Panc1 (cell line): ENCODE measurements at regions not wholly inside any gene's neighbourhood (a gene's known extent, or its start where the extent isn't known, plus 50 kb on each side); places are given as distances from the start of the nearest gene placed in this dataset.

Experiments used
- ATAC-seq: fragments of 200-7000 bp; cut with Tn5 transposase; 2 replicates; pipeline ENCODE4 v1.9.1; 2020; ENCODE audit warnings: mild to moderate bottlenecking, moderate library complexity
- BruUV-seq: library from RNA; stranded (reverse); fragments of 400-500 nt; replicated peaks from 2 replicates; lab custom pipeline; 2021; lab: Mats Ljungman, UMichigan
- CTCF ChIA-PET: fragments of 300-600 bp; sonication (Branson Sonifier 250); formaldehyde crosslinking; loops from one replicate; lab custom pipeline; 2022; ENCODE audit warnings: antibody characterized with exemption; lab: Charles Lee
- POLR2A ChIA-PET: fragments of 300-600 bp; sonication (Branson Sonifier 250); formaldehyde crosslinking; loops from one replicate; lab custom pipeline; 2022; ENCODE audit warnings: antibody characterized with exemption; lab: Charles Lee
- DNase-seq: peaks from one replicate; pipeline ENCODE4 v3.0.0-alpha.2; 2010; ENCODE audit warnings: low read depth, low spot score
- H3K27ac ChIP-seq: 2 replicates; pipeline ENCODE4 v1.5.1; 2011; ENCODE audit warnings: mild to moderate bottlenecking, low read length, inconsistent platforms
- H3K27me3 ChIP-seq: fragments of 200-500 bp; sonication (Bioruptor generic); 2 replicates; pipeline ENCODE4 v1.6.0; 2014; ENCODE audit warnings: low read length, inconsistent platforms; ENCODE audit not compliant: control insufficient read depth, insufficient read depth
- H3K36me3 ChIP-seq: fragments of 200-500 bp; sonication (Bioruptor generic); 2 replicates; pipeline ENCODE4 v1.5.1; 2014; ENCODE audit warnings: inconsistent platforms, mild to moderate bottlenecking, low read length, moderate library complexity; ENCODE audit not compliant: control insufficient read depth, insufficient read depth
- H3K4me1 ChIP-seq: 2 replicates; pipeline ENCODE4 v1.5.1; 2011; ENCODE audit warnings: inconsistent platforms, mild to moderate bottlenecking, low read length, moderate library complexity; ENCODE audit not compliant: control insufficient read depth, insufficient read depth
- H3K4me3 ChIP-seq, 2 experiments: 2 replicates each; pipeline ENCODE4 v1.5.1; 2011 to 2012; ENCODE audit warnings: low read depth in 2 of 2, low read length in 2 of 2, mild to moderate bottlenecking in 2 of 2, inconsistent platforms in 1 of 2, moderate library complexity in 1 of 2
- H3K9me3 ChIP-seq: fragments of 200-500 bp; sonication (Bioruptor generic); 2 replicates; pipeline ENCODE4 v1.5.1; 2014; ENCODE audit warnings: low read depth, mild to moderate bottlenecking, inconsistent platforms, low read length, moderate library complexity; ENCODE audit not compliant: control insufficient read depth, insufficient read depth
- CTCF ChIP-seq: fragments of 450-650 bp; IDR thresholded peaks from 2 replicates; pipeline ENCODE4 v1.5.1; 2017; ENCODE audit warnings: mild to moderate bottlenecking
- POLR2AphosphoS5 ChIP-seq: IDR thresholded peaks from 2 replicates; pipeline ENCODE4 v1.6.1; 2012; ENCODE audit warnings: mild to moderate bottlenecking, low read depth, low read length, moderate library complexity
- REST ChIP-seq, 2 experiments: IDR thresholded peaks; 2 replicates each; pipeline ENCODE4 v1.6.1; 2011 to 2012; ENCODE audit warnings: low read depth in 2 of 2, control low read depth in 1 of 2, low read length in 1 of 2, mild to moderate bottlenecking in 1 of 2, moderate library complexity in 1 of 2; ENCODE audit not compliant: insufficient read depth in 1 of 2
- SIN3A ChIP-seq: IDR thresholded peaks from 2 replicates; pipeline ENCODE4 v1.6.1; 2012; ENCODE audit warnings: low read depth, mild to moderate bottlenecking, low read length, moderate library complexity, borderline replicate concordance; ENCODE audit not compliant: insufficient read depth
- TCF7L2 ChIP-seq: IDR thresholded peaks from 2 replicates; pipeline ENCODE4 v1.6.1; 2011; ENCODE audit warnings: mild to moderate bottlenecking, low read depth, low read length, inconsistent platforms
- in situ Hi-C: cut with HindIII; loops from 2 replicates; pipeline ENCODE4 v1.10.0; 2016; ENCODE audit warnings: low sequenced_read_pairs, low pct_unique_long_range_greater_than_20kb
- intact Hi-C: fragments of 100-400 bp; cut with micrococcal nuclease; formaldehyde crosslinking; loops from one replicate; pipeline ENCODE4 v1.10.0; 2022; ENCODE audit not compliant: unreplicated experiment

GRCh38 chr13:48902368-48902767 is 73.3 kb upstream of the FNDC3A start:
- TF ChIP-seq TCF7L2 (no peak), POLR2AphosphoS5 (no peak), CTCF (no peak), SIN3A (no peak), REST (IDR thresholded peaks at IDR 0.05; ENCODE audit: insufficient read depth in 1 of 2, low read depth in 2 of 2, low read length in 1 of 2) (no peak)

GRCh38 chr13:48904668-48905290 is 70.9 kb upstream of the FNDC3A start:
- Histone ChIP-seq H3K9me3 (no peaks in the 10 kb centered on the region), H3K36me3 (no peaks in the 10 kb centered on the region), H3K4me3 (no peak overlapping the region), H3K27me3 (no peaks in the 10 kb centered on the region; the same call in 1 of the 2 replicates), H3K27ac (no peak overlapping the region), H3K4me1 (no peaks in the 10 kb centered on the region)
- POLR2A ChIA-PET, result no interaction called here
- BruUV-seq, result no TSS peak
- TF ChIP-seq TCF7L2 (no peak), CTCF (no peak), POLR2AphosphoS5 (no peak), SIN3A (no peak), REST (IDR thresholded peaks at IDR 0.05; ENCODE audit: insufficient read depth in 1 of 2, low read depth in 2 of 2, low read length in 1 of 2) (no peak)
- DNase-seq (no peak), ATAC-seq (no peak)
- CTCF ChIA-PET, result no interaction called here
- in situ Hi-C loops, result no loop called here
- intact Hi-C loops, result no loop called here

More at GRCh38 chr13:48902368-48902767, 73.3 kb upstream of the FNDC3A start:
- no peak for ATAC-seq
- H3K4me1 ChIP-seq, result no peaks in the 10 kb centered on the region
- no peaks in the 10 kb centered on the region; the same call in 1 of the 2 replicates for H3K27me3 ChIP-seq
- in situ Hi-C loops (no loop called here), intact Hi-C loops (no loop called here)
- no peak overlapping the region for H3K27ac ChIP-seq
- CTCF ChIA-PET, result no interaction called here
- BruUV-seq, result no TSS peak
- no peaks in the 10 kb centered on the region for H3K36me3 ChIP-seq
- H3K9me3 ChIP-seq, result no peaks in the 10 kb centered on the region
- no peak for DNase-seq
- POLR2A ChIA-PET, result no interaction called here
- H3K4me3 ChIP-seq, result no peak overlapping the region
